Activated CD8-positive, alpha-beta T cell treated with anti-CD3 and anti-CD28 coated beads for 36 hours (primary cell): ENCODE measurements at regions not wholly inside any gene's neighbourhood (a gene's known extent, or its start where the extent isn't known, plus 50 kb on each side); places are given as distances from the start of the nearest gene placed in this dataset.

Experiments used
- ATAC-seq: fragments of 200-7000 bp; cut with Tn5 transposase; one replicate; pipeline ENCODE4 v1.10.0; 2021; ENCODE audit warnings: mild to moderate bottlenecking, moderate library complexity
- CTCF ChIA-PET: fragments of 350-600 bp; sonication (Branson Sonifier 250); formaldehyde crosslinking; loops from one replicate; lab custom pipeline; 2021; ENCODE audit warnings: antibody characterized with exemption; lab: Charles Lee
- POLR2A ChIA-PET: fragments of 350-600 bp; sonication (Branson Sonifier 250); formaldehyde crosslinking; loops from one replicate; lab custom pipeline; 2021; ENCODE audit warnings: antibody characterized with exemption; lab: Charles Lee
- DNase-seq: peaks from one replicate; pipeline ENCODE4 v3.0.0-alpha.2; 2020
- H3K27ac Mint-ChIP-seq: one replicate; pipeline ENCODE4 v1.8.0; 2021; ENCODE audit warnings: mild to moderate bottlenecking, mixed read lengths
- H3K27me3 Mint-ChIP-seq: one replicate; pipeline ENCODE4 v1.8.0; 2021; ENCODE audit warnings: mixed read lengths
- H3K36me3 Mint-ChIP-seq: one replicate; pipeline ENCODE4 v1.8.0; 2021; ENCODE audit warnings: low read depth, mixed read lengths
- H3K4me1 Mint-ChIP-seq: one replicate; pipeline ENCODE4 v1.8.0; 2021; ENCODE audit warnings: low read depth, mixed read lengths
- H3K4me3 Mint-ChIP-seq: one replicate; pipeline ENCODE4 v1.8.0; 2021; ENCODE audit warnings: mild to moderate bottlenecking, moderate library complexity, mixed read lengths
- H3K9me3 Mint-ChIP-seq: one replicate; pipeline ENCODE4 v1.8.0; 2021; ENCODE audit warnings: mixed read lengths
- intact Hi-C: fragments of 100-400 bp; cut with micrococcal nuclease; formaldehyde crosslinking; loops from one replicate; pipeline ENCODE4 v1.10.0; 2022
- TF ChIP-seq, protein P1 (sequence below): fragments of 200-600 bp; IDR thresholded peaks from one replicate; pipeline ENCODE4 v1.8.0; 2022; ENCODE audit warnings: antibody characterized with exemption, mild to moderate bottlenecking

DNA sequence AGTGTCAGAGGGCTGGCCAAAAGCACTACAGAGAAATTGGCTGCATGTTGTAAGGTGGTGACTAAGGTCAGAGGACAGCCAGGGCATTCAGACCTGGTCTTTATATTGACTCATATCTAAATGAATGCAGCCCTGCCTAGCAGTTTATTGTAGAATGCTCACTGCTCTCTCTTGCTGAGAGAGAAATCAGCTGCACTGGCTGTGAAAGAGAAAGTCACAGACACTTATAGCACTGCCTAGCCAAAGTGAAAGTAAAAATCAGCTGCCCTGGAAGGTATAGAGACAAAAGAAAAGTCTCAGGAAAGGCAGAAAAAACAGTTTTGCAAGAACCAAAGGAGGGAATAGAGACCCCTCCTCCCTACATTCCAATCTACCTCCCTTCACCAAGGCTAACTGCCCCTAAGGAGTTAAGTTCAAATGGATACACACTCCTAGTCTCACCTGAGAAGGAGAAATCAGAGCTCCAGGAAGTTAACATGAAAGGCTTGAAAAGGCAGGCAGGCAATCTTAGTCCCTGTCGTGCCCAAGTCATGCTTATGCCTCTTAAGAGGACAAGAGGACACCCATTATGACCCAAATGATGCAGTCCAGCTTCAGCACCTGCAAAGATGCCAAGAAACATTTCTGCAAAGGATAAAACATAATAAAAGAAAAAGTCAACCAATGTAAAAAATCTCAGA, 235.1 kb downstream of the RPS4Y2 start:
- H3K27me3 Mint-ChIP-seq = no peaks in the 10 kb centered on the region
- peak overlapping the region; percentile 59 for H3K4me3 Mint-ChIP-seq
- peak overlapping the region; percentile 76 for H3K27ac Mint-ChIP-seq
- H3K36me3 Mint-ChIP-seq = no peaks in the 10 kb centered on the region
- intact Hi-C loops = no loop called here
- ChIA-PET POLR2A (no interaction called here), CTCF (interaction anchor here (0.8 kb wide), 1 partner anchor 16 kb away, joined by 3 read pairs; no protein-coding TSS in a partner anchor)
- DNase-seq (peak; percentile 15), ATAC-seq (peak; percentile 88)
- H3K9me3 Mint-ChIP-seq = no peaks in the 10 kb centered on the region
- TF ChIP-seq, protein P1, sequence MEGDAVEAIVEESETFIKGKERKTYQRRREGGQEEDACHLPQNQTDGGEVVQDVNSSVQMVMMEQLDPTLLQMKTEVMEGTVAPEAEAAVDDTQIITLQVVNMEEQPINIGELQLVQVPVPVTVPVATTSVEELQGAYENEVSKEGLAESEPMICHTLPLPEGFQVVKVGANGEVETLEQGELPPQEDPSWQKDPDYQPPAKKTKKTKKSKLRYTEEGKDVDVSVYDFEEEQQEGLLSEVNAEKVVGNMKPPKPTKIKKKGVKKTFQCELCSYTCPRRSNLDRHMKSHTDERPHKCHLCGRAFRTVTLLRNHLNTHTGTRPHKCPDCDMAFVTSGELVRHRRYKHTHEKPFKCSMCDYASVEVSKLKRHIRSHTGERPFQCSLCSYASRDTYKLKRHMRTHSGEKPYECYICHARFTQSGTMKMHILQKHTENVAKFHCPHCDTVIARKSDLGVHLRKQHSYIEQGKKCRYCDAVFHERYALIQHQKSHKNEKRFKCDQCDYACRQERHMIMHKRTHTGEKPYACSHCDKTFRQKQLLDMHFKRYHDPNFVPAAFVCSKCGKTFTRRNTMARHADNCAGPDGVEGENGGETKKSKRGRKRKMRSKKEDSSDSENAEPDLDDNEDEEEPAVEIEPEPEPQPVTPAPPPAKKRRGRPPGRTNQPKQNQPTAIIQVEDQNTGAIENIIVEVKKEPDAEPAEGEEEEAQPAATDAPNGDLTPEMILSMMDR = no peak
- peaks cover 16% of the 10 kb centered on the region for H3K4me1 Mint-ChIP-seq

DNA sequence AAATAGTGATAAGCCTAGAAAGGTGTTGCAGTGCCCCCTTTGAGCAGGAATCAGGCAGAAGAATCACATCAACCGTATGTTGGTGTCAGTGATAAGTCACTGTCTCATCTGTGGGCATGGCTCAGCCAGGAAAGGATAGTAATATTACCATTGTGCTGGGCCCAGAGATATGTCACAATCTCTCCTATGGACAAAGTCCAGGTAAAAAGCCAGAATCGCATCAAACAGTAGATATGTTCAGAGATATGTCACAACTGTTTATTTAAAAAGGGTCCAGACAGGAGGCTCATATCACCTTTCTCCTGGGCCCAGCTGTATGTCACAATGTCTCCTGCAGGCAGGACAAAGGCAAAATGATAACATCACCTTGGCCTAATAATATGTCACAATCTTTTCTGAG, 241.4 kb downstream of the RPS4Y2 start:
- intact Hi-C loops = no loop called here
- H3K4me3 Mint-ChIP-seq = no peak overlapping the region
- no peaks in the 10 kb centered on the region for H3K27me3 Mint-ChIP-seq
- ATAC-seq (no peak), DNase-seq (no peak)
- no peaks in the 10 kb centered on the region for H3K9me3 Mint-ChIP-seq
- POLR2A ChIA-PET = no interaction called here
- peaks cover 22% of the 10 kb centered on the region for H3K4me1 Mint-ChIP-seq
- CTCF ChIA-PET = no interaction called here
- TF ChIP-seq, protein P1 = no peak
- no peaks in the 10 kb centered on the region for H3K36me3 Mint-ChIP-seq
- no peak overlapping the region for H3K27ac Mint-ChIP-seq

- peak; percentile 52 for DNase-seq
- H3K27ac Mint-ChIP-seq = peak overlapping the region; percentile 34
- POLR2A ChIA-PET = no interaction called here
Measured at GRCh38 chrY:20998016-20998415, 242.1 kb downstream of the RPS4Y2 start.

DNA sequence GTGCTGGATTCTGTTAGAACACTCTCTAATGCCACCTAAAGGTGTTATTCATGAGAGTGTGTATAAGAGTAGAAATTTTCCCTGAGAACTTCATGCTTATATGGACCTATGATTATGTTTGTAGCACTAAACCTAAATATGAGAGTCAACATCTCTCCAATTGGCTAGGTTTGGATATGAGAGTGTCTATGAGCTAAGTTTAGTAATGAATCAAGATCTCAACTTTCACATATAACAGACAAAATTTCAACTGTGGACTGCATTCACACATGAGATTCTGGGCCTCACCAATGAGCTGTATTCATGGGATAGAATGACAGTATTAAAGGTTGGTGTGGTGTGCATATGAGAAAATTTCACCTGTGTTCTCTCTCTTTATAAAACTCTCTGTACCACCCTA, 242.6 kb downstream of the RPS4Y2 start:
- H3K27me3 Mint-ChIP-seq = no peaks in the 10 kb centered on the region
- ChIA-PET CTCF (interaction anchor here (0.7 to 1.5 kb wide), 2 partner anchors 12 to 35 kb away, joined by 3 to 5 read pairs; no protein-coding TSS in a partner anchor), POLR2A (no interaction called here)
- no peaks in the 10 kb centered on the region for H3K9me3 Mint-ChIP-seq
- no peak overlapping the region for H3K27ac Mint-ChIP-seq
- H3K4me3 Mint-ChIP-seq = no peak overlapping the region
- peak; percentile 8 for ATAC-seq
- H3K4me1 Mint-ChIP-seq = peaks cover 32% of the 10 kb centered on the region
- intact Hi-C loops = no loop called here
- H3K36me3 Mint-ChIP-seq = no peaks in the 10 kb centered on the region
- TF ChIP-seq, protein P1 = no peak
- DNase-seq = no peak

More at GRCh38 chrY:20998016-20998415, 242.1 kb downstream of the RPS4Y2 start:
- TF ChIP-seq, protein P1 = no peak
- intact Hi-C loops = no loop called here
- peak; percentile 85 for ATAC-seq
- Mint-ChIP-seq H3K27me3 (no peaks in the 10 kb centered on the region), H3K9me3 (no peaks in the 10 kb centered on the region), H3K36me3 (no peaks in the 10 kb centered on the region), H3K4me1 (peaks cover 28% of the 10 kb centered on the region), H3K4me3 (no peak overlapping the region)
- CTCF ChIA-PET = interaction anchor here (0.7 to 1.5 kb wide), 2 partner anchors 12 to 35 kb away, joined by 3 to 5 read pairs; no protein-coding TSS in a partner anchor

- CTCF ChIA-PET = interaction anchor here (0.5 kb wide), 1 partner anchor 32 kb away, joined by 3 read pairs; no protein-coding TSS in a partner anchor
- POLR2A ChIA-PET = no interaction called here
- Mint-ChIP-seq H3K36me3 (no peaks in the 10 kb centered on the region), H3K27ac (no peak overlapping the region), H3K27me3 (no peaks in the 10 kb centered on the region), H3K9me3 (no peaks in the 10 kb centered on the region), H3K4me1 (peaks cover 32% of the 10 kb centered on the region), H3K4me3 (no peak overlapping the region)
- TF ChIP-seq, protein P1 = no peak
- intact Hi-C loops = no loop called here
- DNase-seq = no peak
- ATAC-seq = no peak
Measured at GRCh38 chrY:21001102-21001501, 245.2 kb downstream of the RPS4Y2 start.
